PC-9 (cell line): ENCODE measurements at regions not wholly inside any gene's neighbourhood (a gene's known extent, or its start where the extent isn't known, plus 50 kb on each side); places are given as distances from the start of the nearest gene placed in this dataset.

ENCODE experiments used
- CTCF ChIP-seq: fragments of 200-600 bp; sonication (generic); conservative IDR thresholded peaks from 2 replicates; pipeline ENCODE4 v1.6.1; 2017; ENCODE audit warnings: mixed run types, antibody characterized with exemption, mild to moderate bottlenecking, moderate library complexity
- EZH2 ChIP-seq: fragments of 200-600 bp; sonication (generic); IDR thresholded peaks from 2 replicates; pipeline ENCODE4 v1.8.0; 2017; ENCODE audit warnings: antibody characterized with exemption, low read depth

DNA sequence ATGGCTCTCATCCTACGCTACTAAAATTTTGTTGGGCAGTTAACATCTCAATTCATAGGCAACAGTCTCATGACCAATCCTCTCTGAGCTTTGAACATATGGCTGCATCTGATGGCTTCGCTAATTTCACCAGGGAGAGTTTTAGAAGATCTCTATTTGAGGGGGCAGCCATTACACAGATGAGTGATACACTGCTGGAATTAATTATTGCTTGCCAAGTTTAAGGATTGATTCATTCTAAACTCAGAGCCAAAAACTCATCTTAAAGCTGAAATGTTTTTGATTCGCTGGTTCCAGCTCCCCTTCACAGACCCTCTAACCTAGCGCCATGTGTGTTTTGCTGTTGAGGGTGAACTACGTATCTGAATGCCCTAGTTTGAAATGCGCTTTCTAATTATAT, 519.9 kb upstream of the WWC1 start:
- TF ChIP-seq CTCF (no peak), EZH2 (no peak)
